ENCODE measurements at regions not wholly inside any gene's neighbourhood (a gene's known extent, or its start where the extent isn't known, plus 50 kb on each side); places are given as distances from the start of the nearest gene placed in this dataset.
"Not testable (repeated sequence)": the region's sequence is repeated elsewhere in the genome, so short reads cannot be mapped to it uniquely, and the experiment has no call there.

GRCh38 chr11:49823188-49823587 lies 129.0 kb upstream of the OR4C13 start:
- H3K27me3 ChIP-seq; H3K4me3 ChIP-seq; H3K36me3 ChIP-seq; H3K9me3 ChIP-seq; DNase-seq (ENCODE audit: low spot score in 2 of 2); H3K27ac ChIP-seq; H3K4me1 ChIP-seq: not testable (repeated sequence)
- 74 to 78% methylated on average over 6 of the region's 6 CpGs for WGBS, 2 donors

DNA sequence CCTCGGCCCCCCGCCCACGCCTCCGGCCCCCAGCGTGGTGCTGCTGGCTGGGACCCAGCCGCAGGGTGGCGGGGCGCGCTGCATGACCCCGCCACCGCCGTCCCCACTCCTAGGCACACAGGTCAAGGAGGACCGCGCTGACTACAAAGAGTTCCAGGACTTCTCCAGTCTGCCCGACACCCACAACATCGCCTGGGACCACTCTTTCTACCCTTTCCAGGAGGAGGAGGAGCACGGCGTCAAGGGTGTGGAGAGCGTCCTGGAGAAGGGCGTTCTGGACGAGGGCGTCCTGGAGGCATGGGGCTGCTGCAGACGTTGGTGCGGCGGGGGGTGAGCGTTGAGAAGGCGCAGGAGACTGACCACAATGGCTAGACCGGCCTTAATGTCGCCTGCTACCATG lies 101.7 kb upstream of the OR4C13 start:
- not testable (repeated sequence) for H3K27ac ChIP-seq; H3K27me3 ChIP-seq; DNase-seq (ENCODE audit: low spot score in 2 of 2); H3K36me3 ChIP-seq; H3K4me1 ChIP-seq; H3K4me3 ChIP-seq
- peaks cover 0 to 19% (median 0%) of the 10 kb centered on the region in 4 donors for H3K9me3 ChIP-seq
- WGBS, 2 donors = 91% methylated on average over 22 to 29 of the region's 29 CpGs

DNA sequence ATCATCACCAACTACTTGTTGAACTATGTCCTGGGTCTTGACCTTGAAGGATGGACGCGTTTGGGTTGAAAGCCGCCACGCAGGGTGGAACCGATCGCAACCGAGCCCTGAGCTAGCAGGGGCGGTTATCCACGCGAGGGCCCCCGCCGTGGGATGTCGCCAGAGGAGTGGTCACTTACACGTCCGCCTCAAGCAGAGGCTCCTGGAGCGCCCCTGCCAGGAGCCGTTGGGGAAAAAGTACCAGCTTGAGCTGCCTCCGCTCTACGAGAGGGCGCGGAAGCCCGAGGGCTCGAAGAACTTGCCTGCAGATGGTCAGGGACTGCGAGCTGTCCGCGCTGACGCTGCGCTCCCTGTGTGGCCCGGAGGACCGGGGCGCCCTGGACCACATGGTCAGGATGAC lies 100.7 kb upstream of the OR4C13 start:
- Histone ChIP-seq H3K27ac (no peak overlapping the region), H3K36me3 (no peaks in the 10 kb centered on the region), H3K4me3 (no peak overlapping the region), H3K9me3 (peaks cover 0 to 19% (median 0%) of the 10 kb centered on the region in 4 donors), H3K27me3 (no peaks in the 10 kb centered on the region), H3K4me1 (no peaks in the 10 kb centered on the region)
- TF ChIP-seq CTCF (IDR thresholded peaks at IDR 0.05) (no peak), EP300 (IDR thresholded peaks at IDR 0.05) (no peak), POLR2A (IDR thresholded peaks at IDR 0.05) (no peak)
- DNase-seq (ENCODE audit: low spot score in 2 of 2) = no peak
- WGBS, 2 donors = 74 to 82% methylated on average over 17 to 18 of the region's 31 CpGs

GRCh38 chr11:49851971-49852389 lies 100.2 kb upstream of the OR4C13 start:
- Histone ChIP-seq H3K27me3 (no peaks in the 10 kb centered on the region), H3K36me3 (no peaks in the 10 kb centered on the region), H3K4me3 (no peak overlapping the region), H3K9me3 (peaks cover 0 to 19% (median 0%) of the 10 kb centered on the region in 4 donors), H3K27ac (no peak overlapping the region), H3K4me1 (no peaks in the 10 kb centered on the region)
- TF ChIP-seq CTCF (IDR thresholded peaks at IDR 0.05) (no peak), EP300 (IDR thresholded peaks at IDR 0.05) (no peak), POLR2A (IDR thresholded peaks at IDR 0.05) (no peak)
- WGBS, 2 donors = 48 to 71% methylated on average over 21 to 34 of the region's 35 CpGs
- no peak for DNase-seq (ENCODE audit: low spot score in 2 of 2)

DNA sequence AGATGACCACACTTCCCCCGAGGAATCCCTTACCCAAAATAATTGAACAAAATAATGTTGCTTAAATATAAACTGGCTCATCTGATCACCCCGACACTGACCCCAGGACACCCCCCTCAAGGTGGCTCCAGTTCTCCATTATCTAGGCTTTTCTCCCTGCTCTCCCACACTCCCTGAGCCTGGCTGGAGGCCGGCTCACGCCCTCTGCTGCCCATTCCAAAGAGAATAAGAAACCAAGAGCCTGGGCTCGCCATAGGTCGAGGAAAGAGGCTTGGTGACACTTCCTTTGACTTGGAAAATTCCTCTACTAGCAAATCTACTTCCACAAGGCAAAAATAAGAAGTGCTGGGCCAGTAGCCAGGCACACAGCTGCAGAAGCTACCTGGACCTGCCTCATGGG lies 63.3 kb upstream of the OR4C13 start:
- H3K36me3 ChIP-seq; H3K27me3 ChIP-seq; DNase-seq (ENCODE audit: low spot score in 2 of 2); H3K4me3 ChIP-seq; H3K4me1 ChIP-seq; H3K27ac ChIP-seq: not testable (repeated sequence)
- WGBS, 2 donors = 54 to 57% methylated on average over 6 of the region's 6 CpGs
- H3K9me3 ChIP-seq = peaks cover 0 to 11% (median 0%) of the 10 kb centered on the region in 4 donors

DNA sequence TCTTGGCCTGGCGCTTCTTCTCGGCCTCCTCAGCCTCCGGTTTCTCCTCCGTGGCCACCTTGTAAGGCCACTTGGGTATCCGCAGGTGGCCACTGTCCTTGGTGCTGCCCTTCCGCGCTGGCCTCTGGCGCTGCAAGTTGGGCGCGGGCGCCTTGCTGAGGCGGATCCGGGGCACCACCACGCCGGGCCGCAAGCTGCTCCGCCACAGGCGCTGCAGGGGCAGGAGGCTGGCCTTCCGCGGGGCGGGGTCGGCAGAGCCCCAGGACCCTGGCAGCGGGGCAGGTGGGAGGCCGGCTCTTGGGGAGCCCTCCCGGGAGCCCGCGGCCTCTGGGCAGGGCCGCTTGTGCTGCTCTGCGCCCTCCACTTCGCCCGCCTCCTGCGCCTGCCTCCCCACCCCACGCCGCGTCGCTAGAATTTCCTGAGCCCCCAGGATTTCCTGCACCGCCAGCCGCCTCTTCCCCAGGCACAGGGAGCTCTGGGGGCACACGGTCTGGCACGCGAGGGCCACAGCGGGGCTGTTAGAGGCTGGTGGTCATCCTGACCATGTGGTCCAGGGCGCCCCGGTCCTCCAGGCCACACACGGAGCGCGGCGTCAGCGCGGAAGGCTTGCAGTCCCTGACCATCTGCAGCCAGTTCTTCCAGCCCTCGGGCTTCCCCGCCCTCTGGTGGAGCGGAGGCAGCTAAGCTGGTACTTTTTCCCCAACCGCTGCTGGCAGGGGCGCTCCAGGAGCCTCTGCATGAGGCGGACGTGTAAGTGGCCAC lies 60.1 kb upstream of the OR4C13 start:
- not testable (repeated sequence) for H3K27me3 ChIP-seq; H3K4me3 ChIP-seq; H3K4me1 ChIP-seq; H3K36me3 ChIP-seq; DNase-seq (ENCODE audit: low spot score in 2 of 2); H3K27ac ChIP-seq
- H3K9me3 ChIP-seq = peaks cover 0 to 16% (median under 1%) of the 10 kb centered on the region in 4 donors
- 45 to 60% methylated on average over 33 to 36 of the region's 57 CpGs for WGBS, 2 donors

- DNase-seq (ENCODE audit: low spot score in 2 of 2); H3K4me3 ChIP-seq; H3K4me1 ChIP-seq; H3K27ac ChIP-seq; H3K36me3 ChIP-seq; H3K27me3 ChIP-seq: not testable (repeated sequence)
- WGBS, 2 donors = 87% methylated on average over 29 of the region's 29 CpGs
- peaks cover 0 to 26% (median 3%) of the 10 kb centered on the region in 4 donors for H3K9me3 ChIP-seq
These were observed 58.7 kb upstream of the OR4C13 start for GRCh38 chr11:49893442-49893841.
